Stimulated activated CD4-positive, alpha-beta T cell treated with anti-CD3 and anti-CD28 coated beads, Interleukin-4, amount 100 ng/mL, for 48 hours (primary cell): ENCODE measurements at regions not wholly inside any gene's neighbourhood (a gene's known extent, or its start where the extent isn't known, plus 50 kb on each side); places are given as distances from the start of the nearest gene placed in this dataset.

Source experiments
- DNase-seq, 2 donors: peaks; one replicate each; pipeline ENCODE4 v3.0.0-alpha.2; 2020; ENCODE audit warnings: low read depth in 2 of 2

DNA sequence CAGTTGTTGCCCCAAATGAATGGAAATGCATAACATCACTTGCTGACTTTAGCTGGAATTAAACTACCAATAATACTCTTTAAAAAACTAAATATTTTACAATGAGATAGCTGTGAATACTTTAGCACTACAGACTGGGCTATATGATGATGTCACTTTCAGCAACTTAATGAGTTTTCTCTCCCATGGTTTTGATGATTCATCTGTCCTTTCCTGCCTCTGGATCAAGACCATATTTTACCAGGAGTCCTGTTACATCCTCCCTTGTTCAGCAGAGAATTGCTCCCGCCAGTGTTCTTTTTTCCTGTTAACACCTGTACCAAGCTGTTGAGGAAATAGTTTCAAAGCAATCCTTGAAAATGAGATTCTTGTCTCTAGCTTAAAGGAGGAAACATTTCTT, 543.0 kb downstream of the SPRY1 start:
- DNase-seq: no peak

- no peak for DNase-seq
Measured at GRCh38 chr4:123940604-123941003, 544.0 kb downstream of the SPRY1 start.

DNA sequence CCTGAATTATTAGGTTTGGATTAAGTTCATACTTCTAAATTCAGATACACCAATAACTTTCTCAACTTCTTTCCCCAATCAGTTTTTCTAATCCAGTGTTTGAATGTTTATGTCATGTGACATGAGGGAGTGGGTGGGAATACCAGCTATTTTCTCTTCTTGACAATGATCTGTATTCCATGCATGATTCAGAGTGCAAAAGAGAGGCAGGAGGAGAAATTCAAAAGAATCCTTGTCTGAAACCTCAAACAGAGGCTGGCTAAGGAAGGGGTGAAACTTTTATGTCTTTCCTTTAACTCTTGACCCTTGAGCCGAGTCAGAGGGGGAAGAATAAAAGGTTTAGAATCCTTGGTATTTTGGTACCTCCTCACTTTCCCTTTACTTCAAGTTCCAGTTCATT, 544.7 kb downstream of the SPRY1 start:
- no peak for DNase-seq

- no peak for DNase-seq
Measured at GRCh38 chr4:123943976-123944375, 547.4 kb downstream of the SPRY1 start.

DNA sequence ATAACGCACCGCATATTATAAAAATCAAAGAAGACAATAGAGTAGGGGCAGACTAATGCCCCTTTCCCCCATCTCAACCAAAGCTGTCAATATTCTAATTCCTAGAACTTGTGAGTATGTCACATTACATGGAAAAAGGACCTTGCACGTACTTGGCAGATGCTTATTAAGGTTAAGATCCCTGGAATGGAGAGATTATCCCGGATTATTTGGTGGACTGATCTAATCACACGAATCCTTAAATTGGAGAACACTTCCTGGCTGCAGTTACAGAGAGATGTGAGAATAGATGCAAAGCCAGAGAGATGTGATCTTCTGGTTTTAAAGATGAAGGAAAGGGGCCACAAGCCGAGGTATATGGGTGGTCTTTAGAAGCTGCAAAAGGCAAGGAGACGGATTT, 548.7 kb downstream of the SPRY1 start:
- no peak for DNase-seq

DNA sequence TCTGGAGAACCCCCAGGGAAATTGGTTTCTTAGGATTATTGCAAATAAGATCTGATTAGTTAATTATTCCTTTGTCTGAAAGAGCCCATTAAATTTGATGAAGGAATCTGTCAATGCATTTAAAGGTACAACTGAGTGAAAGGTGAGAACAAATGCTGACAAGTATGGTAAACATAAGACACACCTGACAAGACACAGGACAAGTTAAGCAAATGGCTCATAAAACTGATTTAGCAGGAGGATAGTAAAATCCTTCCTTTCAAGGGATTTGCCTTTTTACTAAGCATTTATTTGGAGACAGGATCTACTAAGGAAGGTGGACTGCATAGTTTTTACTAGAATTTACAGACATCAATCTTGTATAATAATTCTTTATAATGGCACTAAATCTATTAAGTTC, 553.9 kb downstream of the SPRY1 start:
- no peak for DNase-seq

DNA sequence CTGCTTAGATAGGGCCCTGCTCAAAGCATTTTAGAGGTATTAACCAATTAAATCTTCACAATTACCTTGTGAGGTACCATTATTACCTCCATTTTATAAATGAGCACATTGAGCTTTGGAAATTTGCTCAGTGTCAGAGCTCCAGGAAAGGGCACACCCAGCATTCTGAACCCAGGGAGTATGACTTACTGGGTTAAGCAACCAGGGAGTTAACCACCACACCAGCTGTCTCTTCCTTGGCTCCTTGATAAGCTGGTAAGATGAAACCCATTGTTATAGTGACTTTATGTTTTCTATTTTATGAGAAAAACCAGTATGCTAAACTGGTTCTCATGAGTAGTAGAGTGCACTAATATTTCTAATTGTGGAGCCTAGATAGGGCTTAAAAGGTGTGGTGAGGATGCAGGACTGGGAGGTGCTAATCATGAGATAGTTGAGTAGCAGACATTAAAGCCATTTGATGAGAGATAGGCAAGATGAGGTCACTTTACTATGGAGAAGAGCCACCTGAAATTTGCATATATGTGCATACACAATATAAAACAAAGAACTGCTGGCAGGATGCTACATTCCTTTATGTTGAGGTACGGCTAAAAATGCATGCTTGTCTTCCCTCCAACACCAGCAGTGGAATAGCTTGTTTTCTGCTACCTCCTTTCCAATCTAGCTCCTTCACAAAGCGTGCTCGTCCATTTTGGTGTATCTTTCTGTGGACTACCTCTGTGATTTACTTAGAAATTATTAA, 556.1 kb downstream of the SPRY1 start:
- no peak for DNase-seq

- no peak for DNase-seq
Measured at GRCh38 chr4:123953566-123953965, 557.0 kb downstream of the SPRY1 start.

- DNase-seq: no peak
Measured at GRCh38 chr4:123954220-123954619, 557.6 kb downstream of the SPRY1 start.

- DNase-seq: no peak
Measured at GRCh38 chr4:123955167-123955800, 558.7 kb downstream of the SPRY1 start.

- DNase-seq: no peak
Measured at GRCh38 chr4:123956204-123956603, 559.6 kb downstream of the SPRY1 start.

DNA sequence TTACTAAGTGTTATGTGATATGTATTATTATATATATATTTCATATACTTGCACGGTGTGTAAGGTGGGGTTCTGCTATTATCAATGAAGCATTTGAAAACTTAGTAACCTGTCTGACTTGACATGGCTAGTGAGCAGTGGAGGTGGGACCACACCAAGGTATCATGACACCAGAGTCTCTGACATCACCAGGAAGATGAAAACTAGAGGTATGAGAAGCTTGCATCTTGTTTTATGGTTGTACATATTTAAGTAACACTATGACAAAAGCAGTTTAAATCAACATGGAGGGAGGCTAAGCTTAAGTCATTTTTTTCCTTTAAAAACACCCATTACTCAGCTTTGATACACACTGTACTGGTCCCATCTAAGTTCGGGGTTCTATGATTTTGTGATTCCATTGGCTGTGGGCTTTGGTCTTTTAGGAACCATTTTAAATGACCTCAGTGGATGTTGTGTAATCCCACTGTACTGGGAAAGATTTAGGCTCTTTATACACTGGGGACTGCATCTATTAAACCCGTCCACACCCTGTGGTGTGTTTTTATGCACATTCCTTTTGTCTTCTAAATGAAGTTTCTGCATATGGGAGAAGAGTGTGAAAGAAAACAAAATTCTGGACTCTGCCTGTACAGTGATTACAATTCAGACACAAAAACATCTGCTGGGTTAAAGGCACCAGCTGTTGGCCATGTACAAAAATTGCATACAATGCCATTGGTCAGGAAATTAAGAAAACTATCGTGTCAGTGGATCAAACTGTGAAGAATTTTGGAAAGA, 570.6 kb downstream of the SPRY1 start:
- no peak for DNase-seq

- DNase-seq: no peak
Measured at GRCh38 chr4:123972031-123972430, 575.4 kb downstream of the SPRY1 start.

- DNase-seq: no peak
Measured at GRCh38 chr4:123974386-123975149, 578.0 kb downstream of the SPRY1 start.

- DNase-seq: no peak
Measured at GRCh38 chr4:123976285-123976684, 579.7 kb downstream of the SPRY1 start.

GRCh38 chr4:123976819-123977218, 580.2 kb downstream of the SPRY1 start:
- no peak for DNase-seq

- DNase-seq: no peak
Measured at GRCh38 chr4:123977641-123978081, 581.1 kb downstream of the SPRY1 start.

- DNase-seq: no peak
Measured at GRCh38 chr4:123978637-123979036, 582.0 kb downstream of the SPRY1 start.

GRCh38 chr4:123980736-123981300, 584.2 kb downstream of the SPRY1 start:
- no peak for DNase-seq

GRCh38 chr4:123984886-123985285, 588.3 kb downstream of the SPRY1 start:
- no peak for DNase-seq

DNA sequence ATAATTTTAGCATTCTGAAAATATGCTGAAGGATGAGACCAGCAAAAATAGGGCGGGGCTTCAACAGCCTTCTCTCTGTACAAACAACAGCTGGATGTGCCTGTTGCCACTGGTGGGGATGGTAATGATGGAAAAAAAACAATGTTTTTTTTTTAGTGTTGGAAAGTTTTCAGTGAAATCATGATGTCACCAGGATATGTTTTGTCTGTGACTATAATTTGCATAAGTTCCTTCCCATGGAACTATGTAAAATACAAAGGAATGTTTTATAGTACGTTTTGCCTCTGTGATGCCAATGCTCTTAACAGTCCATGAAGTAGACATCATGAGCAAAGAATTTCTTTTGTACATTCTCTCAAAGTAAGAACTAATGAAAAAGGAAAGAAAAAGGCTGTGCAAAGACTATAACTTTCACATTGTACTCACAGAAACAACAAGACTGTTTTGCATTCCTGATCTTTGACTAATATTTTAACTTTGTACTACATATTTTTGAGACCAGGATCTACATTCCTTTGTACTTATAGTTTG, 589.7 kb downstream of the SPRY1 start:
- no peak for DNase-seq
